ENCODE measurements at regions not wholly inside any gene's neighbourhood (a gene's known extent, or its start where the extent isn't known, plus 50 kb on each side); places are given as distances from the start of the nearest gene placed in this dataset.

GRCh38 chr10:45075826-45076380 lies 75.2 kb downstream of the ZNF22 start:
- ChIA-PET POLR2A (no interaction called here), CTCF (no interaction called here)
- TF ChIP-seq ETV6 (CRISPR knock-in tag; IDR thresholded peaks at IDR 0.05) (no peak), GABPB1 (CRISPR knock-in tag; IDR thresholded peaks at IDR 0.05) (no peak), ELF4 (CRISPR knock-in tag; IDR thresholded peaks at IDR 0.05; ENCODE audit: low read depth) (no peak), ESRRA (CRISPR knock-in tag; IDR thresholded peaks at IDR 0.05; ENCODE audit: borderline replicate concordance) (no peak), SMAD4 (CRISPR knock-in tag; IDR thresholded peaks at IDR 0.05) (no peak), ZNF121 (CRISPR knock-in tag; IDR thresholded peaks at IDR 0.05) (no peak), ZNF138 (CRISPR knock-in tag; conservative IDR thresholded peaks at IDR 0.05) (no peak), IRF2 (CRISPR knock-in tag; IDR thresholded peaks at IDR 0.05; ENCODE audit: borderline replicate concordance, low read depth) (no peak), SOX15 (CRISPR knock-in tag; IDR thresholded peaks at IDR 0.05) (no peak), E2F1 (CRISPR knock-in tag; IDR thresholded peaks at IDR 0.05) (no peak)
- TF ChIP-seq, protein P1, sequence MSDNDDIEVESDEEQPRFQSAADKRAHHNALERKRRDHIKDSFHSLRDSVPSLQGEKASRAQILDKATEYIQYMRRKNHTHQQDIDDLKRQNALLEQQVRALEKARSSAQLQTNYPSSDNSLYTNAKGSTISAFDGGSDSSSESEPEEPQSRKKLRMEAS (CRISPR knock-in tag; IDR thresholded peaks at IDR 0.05), result no peak
- TF ChIP-seq, protein P2, sequence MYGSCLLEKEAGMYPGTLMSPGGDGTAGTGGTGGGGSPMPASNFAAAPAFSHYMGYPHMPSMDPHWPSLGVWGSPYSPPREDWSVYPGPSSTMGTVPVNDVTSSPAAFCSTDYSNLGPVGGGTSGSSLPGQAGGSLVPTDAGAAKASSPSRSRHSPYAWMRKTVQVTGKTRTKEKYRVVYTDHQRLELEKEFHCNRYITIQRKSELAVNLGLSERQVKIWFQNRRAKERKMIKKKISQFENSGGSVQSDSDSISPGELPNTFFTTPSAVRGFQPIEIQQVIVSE (CRISPR knock-in tag; IDR thresholded peaks at IDR 0.05; ENCODE audit: borderline replicate concordance), result no peak
- TF ChIP-seq, protein P3, sequence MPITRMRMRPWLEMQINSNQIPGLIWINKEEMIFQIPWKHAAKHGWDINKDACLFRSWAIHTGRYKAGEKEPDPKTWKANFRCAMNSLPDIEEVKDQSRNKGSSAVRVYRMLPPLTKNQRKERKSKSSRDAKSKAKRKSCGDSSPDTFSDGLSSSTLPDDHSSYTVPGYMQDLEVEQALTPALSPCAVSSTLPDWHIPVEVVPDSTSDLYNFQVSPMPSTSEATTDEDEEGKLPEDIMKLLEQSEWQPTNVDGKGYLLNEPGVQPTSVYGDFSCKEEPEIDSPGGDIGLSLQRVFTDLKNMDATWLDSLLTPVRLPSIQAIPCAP (CRISPR knock-in tag; IDR thresholded peaks at IDR 0.05), result no peak
- H3K9me3 Mint-ChIP-seq, result peaks cover 13% of the 10 kb centered on the region
- no peak for ATAC-seq
- peaks cover 2% of the 10 kb centered on the region for H3K36me3 Mint-ChIP-seq
- DNase-seq (ENCODE audit: low spot score), result no peak
- H3K4me1 Mint-ChIP-seq, result peaks cover 24% of the 10 kb centered on the region
- no peaks in the 10 kb centered on the region for H3K27me3 Mint-ChIP-seq (ENCODE audit: low read depth)
- H3K27ac Mint-ChIP-seq, result no peak overlapping the region
- no peak overlapping the region for H3K4me3 Mint-ChIP-seq

DNA sequence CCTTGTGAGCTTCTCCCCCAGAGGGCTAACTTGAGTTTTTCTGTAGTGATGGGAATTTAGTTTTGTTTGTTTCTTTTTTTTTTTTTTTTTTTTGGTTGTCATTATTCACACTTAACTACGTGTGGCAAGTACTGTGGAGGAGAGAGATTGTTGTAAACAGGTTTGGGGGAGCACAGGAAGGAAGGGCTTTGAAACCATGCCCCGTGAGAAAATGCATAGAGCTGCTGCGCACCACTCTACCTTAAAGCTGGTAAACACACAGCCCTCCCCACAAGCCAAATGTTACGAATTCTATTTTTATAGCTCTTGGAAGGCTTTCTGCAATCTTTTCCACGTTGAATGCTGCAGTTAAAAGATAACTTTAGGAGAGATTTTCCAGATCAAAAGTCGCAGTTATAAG lies 76.2 kb downstream of the ZNF22 start:
- Mint-ChIP-seq H3K9me3 (peaks cover 7% of the 10 kb centered on the region), H3K4me3 (no peak overlapping the region), H3K36me3 (no peaks in the 10 kb centered on the region; the same call in 1 of the 2 replicates), H3K27me3 (ENCODE audit: low read depth) (no peaks in the 10 kb centered on the region), H3K27ac (no peak overlapping the region), H3K4me1 (peaks cover 31% of the 10 kb centered on the region)
- no peak for DNase-seq (ENCODE audit: low spot score)
- no peak for TF ChIP-seq STAT6 (CRISPR knock-in tag; conservative IDR thresholded peaks at IDR 0.05; ENCODE audit: low read depth)
- ChIA-PET POLR2A (no interaction called here), CTCF (no interaction called here)
- no peak; the same call in 1 of the 2 replicates for ATAC-seq

GRCh38 chr10:45080331-45080730 lies 79.6 kb downstream of the ZNF22 start:
- Mint-ChIP-seq H3K9me3 (no peaks in the 10 kb centered on the region), H3K4me1 (peaks cover 34% of the 10 kb centered on the region), H3K27me3 (ENCODE audit: low read depth) (no peaks in the 10 kb centered on the region), H3K27ac (no peak overlapping the region), H3K4me3 (no peak overlapping the region), H3K36me3 (no peaks in the 10 kb centered on the region)
- ChIA-PET CTCF (interaction anchor here (0.8 kb wide), 1 partner anchor 25 kb away, joined by 3 read pairs; no protein-coding TSS in a partner anchor), POLR2A (no interaction called here)
- ATAC-seq (no peak), DNase-seq (ENCODE audit: low spot score) (no peak)
- no peak for TF ChIP-seq NR1H2 (CRISPR knock-in tag; IDR thresholded peaks at IDR 0.05)
- no peak for TF ChIP-seq SOX15 (CRISPR knock-in tag; IDR thresholded peaks at IDR 0.05)
- no peak for TF ChIP-seq PREB (CRISPR knock-in tag; IDR thresholded peaks at IDR 0.05; ENCODE audit: borderline replicate concordance)
- no peak for TF ChIP-seq E2F1 (CRISPR knock-in tag; IDR thresholded peaks at IDR 0.05)
- TF ChIP-seq, protein P4, sequence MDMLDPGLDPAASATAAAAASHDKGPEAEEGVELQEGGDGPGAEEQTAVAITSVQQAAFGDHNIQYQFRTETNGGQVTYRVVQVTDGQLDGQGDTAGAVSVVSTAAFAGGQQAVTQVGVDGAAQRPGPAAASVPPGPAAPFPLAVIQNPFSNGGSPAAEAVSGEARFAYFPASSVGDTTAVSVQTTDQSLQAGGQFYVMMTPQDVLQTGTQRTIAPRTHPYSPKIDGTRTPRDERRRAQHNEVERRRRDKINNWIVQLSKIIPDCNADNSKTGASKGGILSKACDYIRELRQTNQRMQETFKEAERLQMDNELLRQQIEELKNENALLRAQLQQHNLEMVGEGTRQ (CRISPR knock-in tag; IDR thresholded peaks at IDR 0.05), result no peak
- TF ChIP-seq, protein P5, sequence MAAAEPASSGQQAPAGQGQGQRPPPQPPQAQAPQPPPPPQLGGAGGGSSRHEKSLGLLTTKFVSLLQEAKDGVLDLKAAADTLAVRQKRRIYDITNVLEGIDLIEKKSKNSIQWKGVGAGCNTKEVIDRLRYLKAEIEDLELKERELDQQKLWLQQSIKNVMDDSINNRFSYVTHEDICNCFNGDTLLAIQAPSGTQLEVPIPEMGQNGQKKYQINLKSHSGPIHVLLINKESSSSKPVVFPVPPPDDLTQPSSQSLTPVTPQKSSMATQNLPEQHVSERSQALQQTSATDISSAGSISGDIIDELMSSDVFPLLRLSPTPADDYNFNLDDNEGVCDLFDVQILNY (CRISPR knock-in tag; IDR thresholded peaks at IDR 0.05), result no peak
- TF ChIP-seq, protein P6, sequence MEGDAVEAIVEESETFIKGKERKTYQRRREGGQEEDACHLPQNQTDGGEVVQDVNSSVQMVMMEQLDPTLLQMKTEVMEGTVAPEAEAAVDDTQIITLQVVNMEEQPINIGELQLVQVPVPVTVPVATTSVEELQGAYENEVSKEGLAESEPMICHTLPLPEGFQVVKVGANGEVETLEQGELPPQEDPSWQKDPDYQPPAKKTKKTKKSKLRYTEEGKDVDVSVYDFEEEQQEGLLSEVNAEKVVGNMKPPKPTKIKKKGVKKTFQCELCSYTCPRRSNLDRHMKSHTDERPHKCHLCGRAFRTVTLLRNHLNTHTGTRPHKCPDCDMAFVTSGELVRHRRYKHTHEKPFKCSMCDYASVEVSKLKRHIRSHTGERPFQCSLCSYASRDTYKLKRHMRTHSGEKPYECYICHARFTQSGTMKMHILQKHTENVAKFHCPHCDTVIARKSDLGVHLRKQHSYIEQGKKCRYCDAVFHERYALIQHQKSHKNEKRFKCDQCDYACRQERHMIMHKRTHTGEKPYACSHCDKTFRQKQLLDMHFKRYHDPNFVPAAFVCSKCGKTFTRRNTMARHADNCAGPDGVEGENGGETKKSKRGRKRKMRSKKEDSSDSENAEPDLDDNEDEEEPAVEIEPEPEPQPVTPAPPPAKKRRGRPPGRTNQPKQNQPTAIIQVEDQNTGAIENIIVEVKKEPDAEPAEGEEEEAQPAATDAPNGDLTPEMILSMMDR (IDR thresholded peaks at IDR 0.05), result no peak
- no peak for TF ChIP-seq ATF1 (CRISPR knock-in tag; IDR thresholded peaks at IDR 0.05)
